CD4-positive, alpha-beta T cell treated with Interleukin-17A for 4 hours (primary cell): ENCODE measurements at regions not wholly inside any gene's neighbourhood (a gene's known extent, or its start where the extent isn't known, plus 50 kb on each side); places are given as distances from the start of the nearest gene placed in this dataset.

Source experiments
- DNase-seq: peaks from one replicate; pipeline ENCODE4 v3.0.0-alpha.2; 2020; ENCODE audit warnings: mixed read lengths

DNA sequence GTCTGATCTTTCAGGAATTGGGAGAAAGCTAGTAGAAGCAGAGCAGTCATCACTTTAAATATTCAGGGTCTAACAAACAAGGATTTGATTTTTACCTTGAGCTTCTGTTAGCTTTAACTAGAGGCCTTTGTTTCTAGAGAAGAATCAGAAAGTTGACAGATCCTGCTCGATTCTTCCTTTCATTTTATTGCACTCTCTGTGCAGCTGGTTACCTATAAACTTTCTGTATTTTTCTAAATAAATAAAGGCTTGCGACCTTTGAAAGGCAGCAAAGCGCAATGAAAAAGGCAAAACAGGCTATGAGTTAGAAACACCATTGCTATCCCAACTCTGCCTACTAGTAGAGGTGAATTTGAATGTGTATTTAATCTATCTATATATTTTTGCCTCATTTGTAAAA, 101.4 kb upstream of the NPY2R start:
- no peak for DNase-seq

DNA sequence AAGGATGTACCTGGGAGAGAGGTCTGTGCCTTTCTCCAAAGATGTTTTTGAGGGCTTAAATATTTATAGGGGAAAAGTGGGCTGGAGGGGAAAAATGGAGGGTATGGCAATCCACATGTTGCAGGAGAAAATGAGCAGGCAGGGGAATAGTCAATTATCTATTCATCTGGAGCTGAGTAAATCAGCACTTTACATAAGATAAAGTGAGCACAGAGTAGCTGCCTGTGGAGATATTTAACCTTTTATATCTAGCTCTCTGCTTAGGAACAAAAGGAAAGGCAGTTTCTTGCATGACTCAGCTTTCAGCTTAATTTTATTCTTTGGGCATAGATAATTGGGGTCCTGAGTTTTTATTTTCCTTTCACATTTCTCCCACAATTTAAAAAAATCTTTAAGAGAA, 93.6 kb upstream of the NPY2R start:
- DNase-seq: no peak

DNA sequence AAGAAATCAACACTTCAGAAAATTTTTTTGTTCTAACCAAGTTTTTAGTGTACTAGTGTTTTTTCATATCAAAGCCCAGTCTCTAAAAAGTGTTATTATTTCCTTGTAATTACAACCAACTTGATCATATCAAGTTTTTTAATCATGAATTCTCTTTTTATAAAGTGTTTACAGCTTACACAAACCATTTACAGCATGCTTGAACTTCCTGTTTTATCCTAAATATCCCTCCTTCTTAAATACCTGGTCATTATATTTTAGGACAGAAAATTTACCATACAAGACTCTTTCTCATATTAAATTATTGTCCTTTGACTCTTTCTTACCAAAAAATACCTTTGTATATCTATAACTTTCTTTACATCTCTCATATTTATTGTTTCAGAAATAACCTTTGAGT, 89.4 kb upstream of the NPY2R start:
- DNase-seq: no peak

DNA sequence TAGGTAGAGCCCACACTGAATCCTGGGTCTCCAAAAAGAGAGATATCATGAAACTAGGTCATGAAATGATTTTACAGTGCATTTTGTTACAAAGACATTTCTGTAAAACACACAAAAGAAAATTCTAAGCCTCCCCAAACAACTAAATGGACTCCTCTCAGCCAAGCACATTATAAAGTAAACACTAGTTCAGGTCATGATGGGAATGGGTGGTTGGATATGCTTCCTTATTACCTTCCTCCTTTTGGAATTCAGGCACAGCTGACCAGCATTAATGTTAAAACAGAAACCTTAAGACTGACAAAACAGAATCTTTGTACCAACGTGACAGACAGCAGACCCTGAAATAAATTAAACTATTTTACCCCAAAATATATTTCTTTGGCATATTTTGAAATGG, 87.9 kb upstream of the NPY2R start:
- DNase-seq: no peak

GRCh38 chr4:155122382-155122781, 86.1 kb upstream of the NPY2R start:
- DNase-seq: no peak

- DNase-seq: no peak
Measured at GRCh38 chr4:155134136-155134535, 74.3 kb upstream of the NPY2R start.

- DNase-seq: no peak
Measured at GRCh38 chr4:155140889-155141288, 67.5 kb upstream of the NPY2R start.

- DNase-seq: no peak
Measured at GRCh38 chr4:155143512-155143911, 64.9 kb upstream of the NPY2R start.
